GM19324 (cell line): ENCODE measurements at regions not wholly inside any gene's neighbourhood (a gene's known extent, or its start where the extent isn't known, plus 50 kb on each side); places are given as distances from the start of the nearest gene placed in this dataset.
"Not testable (repeated sequence)": the region's sequence is repeated elsewhere in the genome, so short reads cannot be mapped to it uniquely, and the experiment has no call there.

ENCODE experiments used
- ATAC-seq: cut with Tn5 transposase; IDR thresholded peaks from one replicate; pipeline ENCODE4 v1.9.1; 2021; ENCODE audit warnings: mild to moderate bottlenecking, moderate library complexity; ENCODE audit not compliant: unreplicated experiment, low FRiP score

DNA sequence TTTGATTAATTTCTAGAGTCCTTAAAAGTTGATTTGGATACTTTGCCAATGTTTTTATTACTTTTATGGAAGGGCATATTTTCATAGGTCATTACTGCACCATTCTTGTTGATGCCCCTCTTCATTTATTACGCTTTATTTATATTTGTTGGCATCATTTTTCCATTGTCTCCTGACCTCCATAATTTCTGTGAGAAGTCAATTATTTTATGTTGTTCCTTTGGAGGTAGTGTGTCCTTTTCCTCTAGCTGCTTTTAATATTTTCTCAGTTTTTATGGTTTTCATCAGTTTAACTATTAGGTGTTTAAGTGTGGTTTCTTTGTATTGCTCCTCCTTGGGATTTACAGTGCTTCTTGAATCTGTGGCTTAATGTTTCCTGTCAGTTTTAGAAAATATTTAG lies 134.9 kb downstream of the SAMD9 start:
- no peak for ATAC-seq

- no peak for ATAC-seq
These were observed 140.6 kb upstream of the CDK6 start for GRCh38 chr7:92976931-92977330.

DNA sequence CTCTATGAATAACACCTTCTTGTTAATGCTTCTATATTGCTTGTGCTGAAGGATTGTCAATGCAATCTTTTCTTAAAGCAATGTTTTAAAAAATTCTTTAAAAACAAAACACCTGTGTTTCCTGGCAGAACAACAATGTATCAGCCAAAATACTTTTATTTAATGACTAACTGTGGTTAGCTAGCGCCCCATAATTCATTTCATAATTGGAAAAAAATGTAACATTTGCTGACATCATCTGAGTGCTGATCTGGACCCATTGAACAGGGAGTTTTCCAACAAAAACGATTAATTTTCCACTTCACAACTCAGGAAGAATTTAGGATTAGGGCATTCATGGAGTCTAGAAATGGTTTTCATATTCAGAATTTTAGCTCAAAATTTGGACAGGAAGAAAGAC lies 137.6 kb upstream of the CDK6 start:
- ATAC-seq = no peak

DNA sequence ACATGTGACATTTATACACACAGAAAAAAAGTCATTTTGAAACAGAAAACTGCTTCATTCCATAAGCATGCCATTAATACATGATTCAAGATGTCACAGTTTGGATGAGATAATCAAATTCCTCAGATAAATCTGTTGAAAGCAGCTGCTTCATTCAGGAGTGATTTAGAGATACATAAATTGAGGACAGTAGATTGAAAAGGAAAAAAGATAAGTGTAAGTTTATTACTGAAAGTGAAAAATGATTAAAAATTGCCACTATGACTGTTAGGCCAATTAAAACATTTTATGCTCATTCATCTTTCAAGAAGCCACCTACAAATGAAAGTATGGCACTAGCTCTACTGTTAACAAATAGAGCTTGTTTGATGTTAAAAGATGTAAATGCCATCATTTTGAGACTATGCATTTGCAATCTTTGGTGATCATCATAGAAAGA lies 136.9 kb upstream of the CDK6 start:
- no peak for ATAC-seq

GRCh38 chr7:92972441-92972840 lies 136.1 kb upstream of the CDK6 start:
- ATAC-seq = no peak

DNA sequence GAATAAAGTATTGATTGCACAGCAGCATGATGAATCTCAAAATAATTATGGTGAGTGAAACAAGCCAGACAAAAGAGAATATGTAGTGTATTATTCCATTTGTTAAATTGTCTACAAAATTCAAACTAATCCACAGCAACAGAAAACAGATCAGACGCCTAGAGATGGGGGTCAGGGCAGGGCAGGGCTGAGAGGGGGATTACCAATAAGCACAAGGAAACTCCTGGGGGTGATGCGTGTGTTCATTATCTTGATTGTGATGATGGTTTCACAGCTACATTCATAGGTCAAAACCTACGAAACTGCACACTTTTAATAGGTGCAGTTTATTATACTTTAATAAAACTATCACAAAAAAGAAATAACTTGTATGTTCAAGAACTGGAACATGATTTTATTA lies 132.7 kb upstream of the CDK6 start:
- no peak for ATAC-seq

GRCh38 chr7:92968502-92968901 lies 132.1 kb upstream of the CDK6 start:
- no peak for ATAC-seq

DNA sequence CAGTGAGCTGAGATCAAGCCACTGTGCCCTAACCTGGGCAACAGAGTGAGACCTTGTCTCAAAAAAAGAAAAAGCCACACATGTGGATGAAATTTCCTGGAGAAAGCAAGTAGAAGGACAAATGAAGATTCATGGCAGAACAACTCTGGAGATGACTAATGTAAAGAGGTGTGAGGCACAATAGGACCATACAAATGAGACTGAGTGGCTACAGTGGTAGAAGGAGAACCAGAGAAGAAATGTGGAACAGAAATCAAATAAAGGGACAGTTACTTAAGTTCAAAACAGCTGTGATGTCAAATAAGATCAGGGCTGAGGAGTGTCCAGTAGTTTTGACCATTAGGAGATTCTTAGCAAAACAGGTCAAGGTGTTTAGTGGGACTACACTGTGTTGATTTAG lies 130.9 kb upstream of the CDK6 start:
- ATAC-seq = no peak

GRCh38 chr7:92964141-92964540 lies 127.8 kb upstream of the CDK6 start:
- ATAC-seq = no peak

- ATAC-seq = no peak
These were observed 127.2 kb upstream of the CDK6 start for GRCh38 chr7:92963566-92963965.

- no peak for ATAC-seq
These were observed 125.6 kb upstream of the CDK6 start for GRCh38 chr7:92961961-92962360.

- ATAC-seq = no peak
These were observed 120.2 kb upstream of the CDK6 start for GRCh38 chr7:92956575-92956974.

DNA sequence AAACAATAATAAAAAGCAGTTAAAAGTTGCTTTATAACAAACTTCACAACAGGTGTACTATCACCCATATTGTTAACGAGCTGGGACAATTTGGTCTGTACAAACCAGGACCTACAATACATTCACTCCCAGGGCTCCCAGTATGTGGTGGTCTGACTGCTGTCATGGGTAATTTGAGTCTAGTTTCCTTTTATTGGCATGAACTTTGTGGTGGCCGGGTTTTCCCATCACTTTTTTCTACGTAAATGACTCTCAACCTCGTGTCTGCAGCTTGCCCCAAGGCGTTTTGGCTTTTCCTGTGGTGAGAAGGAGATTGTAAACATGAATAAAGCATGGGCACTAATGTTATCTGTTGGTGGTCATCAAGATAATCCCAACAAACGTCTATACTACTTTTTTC lies 118.7 kb upstream of the CDK6 start:
- no peak for ATAC-seq

GRCh38 chr7:92953657-92954056 lies 117.3 kb upstream of the CDK6 start:
- no peak for ATAC-seq

GRCh38 chr7:92949748-92950147 lies 113.4 kb upstream of the CDK6 start:
- no peak for ATAC-seq

DNA sequence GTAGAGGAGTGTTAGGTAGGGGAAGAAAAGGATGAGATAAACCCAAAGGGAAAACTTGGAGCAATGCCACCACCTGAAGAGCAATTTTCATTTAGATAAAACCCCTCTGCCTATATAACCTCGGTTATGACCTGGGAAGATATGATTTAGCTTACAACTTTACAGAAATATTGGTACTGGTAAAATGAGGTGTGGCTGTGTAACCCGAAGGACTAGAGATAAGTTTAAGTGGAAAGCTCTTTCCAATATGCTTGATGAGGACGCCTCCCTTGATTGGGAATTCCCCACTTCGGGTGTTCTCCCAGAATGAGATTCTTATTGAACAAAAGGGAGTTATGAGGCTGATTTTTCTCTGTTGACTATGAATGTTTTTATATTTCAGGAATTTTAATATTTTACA lies 109.5 kb upstream of the CDK6 start:
- no peak for ATAC-seq

DNA sequence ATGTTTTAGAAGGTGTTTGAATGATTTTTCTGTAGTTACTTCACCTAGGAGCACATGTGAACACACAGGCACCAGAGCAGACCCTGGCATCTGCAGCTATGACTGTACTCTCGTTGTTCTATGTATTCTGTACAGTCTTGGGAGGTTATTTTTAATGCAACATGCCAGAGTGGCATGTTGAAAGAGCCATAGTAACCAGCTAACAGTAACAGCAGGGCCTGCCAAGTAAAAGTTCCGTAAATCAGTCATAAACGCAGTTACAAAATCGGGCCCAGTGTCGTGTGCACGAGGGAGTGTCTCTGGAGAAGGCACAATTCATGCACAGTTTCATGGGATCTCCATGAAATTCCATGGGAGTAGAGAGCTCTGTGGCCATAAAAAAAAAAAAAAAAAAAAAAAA lies 108.3 kb upstream of the CDK6 start:
- no peak for ATAC-seq

- ATAC-seq = not testable (repeated sequence)
These were observed 106.3 kb upstream of the CDK6 start for GRCh38 chr7:92942706-92943105.

GRCh38 chr7:92939666-92940360 lies 103.4 kb upstream of the CDK6 start:
- no peak for ATAC-seq

DNA sequence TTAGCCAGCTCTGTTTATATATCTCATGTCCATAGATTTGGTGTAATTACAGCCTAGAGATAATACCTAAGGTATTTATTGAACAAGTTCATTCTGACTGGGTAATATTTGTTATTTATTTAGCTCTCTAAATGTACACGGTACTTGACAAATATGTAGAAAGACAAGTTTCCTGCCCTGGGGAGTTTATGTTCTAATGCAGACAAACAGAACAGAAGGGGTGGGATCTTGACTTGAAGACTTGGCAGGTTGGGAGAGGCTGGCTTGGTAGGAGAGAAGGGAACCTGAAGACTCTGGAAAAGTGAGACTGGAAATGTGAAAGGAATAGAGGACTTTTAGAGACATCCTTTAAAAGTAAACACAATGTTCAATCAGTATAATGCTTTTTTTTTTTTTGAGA lies 97.7 kb upstream of the CDK6 start:
- no peak for ATAC-seq

- no peak for ATAC-seq
These were observed 96.1 kb upstream of the CDK6 start for GRCh38 chr7:92932450-92932849.

GRCh38 chr7:92930404-92930803 lies 94.0 kb upstream of the CDK6 start:
- ATAC-seq = no peak

DNA sequence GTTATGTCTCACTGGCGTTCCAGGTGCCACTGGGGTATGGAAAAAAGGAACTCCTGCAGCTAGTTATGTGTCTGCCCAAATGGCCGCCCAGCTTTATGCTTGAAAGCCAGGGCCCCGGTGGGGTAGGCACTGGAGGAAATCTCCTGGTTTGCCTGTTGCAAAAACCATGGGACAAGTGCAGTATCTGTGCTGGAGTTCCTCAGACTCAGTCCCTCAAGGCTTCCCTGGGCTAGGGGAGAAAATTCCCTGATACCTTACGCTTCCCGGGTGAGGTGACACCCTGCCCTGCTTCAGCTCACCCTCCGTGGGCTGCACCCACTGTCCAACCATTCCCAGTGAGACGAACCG lies 90.3 kb upstream of the CDK6 start:
- ATAC-seq = no peak
